OCI-LY3 (cell line): ENCODE measurements at regions not wholly inside any gene's neighbourhood (a gene's known extent, or its start where the extent isn't known, plus 50 kb on each side); places are given as distances from the start of the nearest gene placed in this dataset.

Experiments
- H2AFZ ChIP-seq: fragments of 200-600, 300-600 bp; shearing (Covaris generic); 2 replicates; pipeline ENCODE4 v1.6.0; 2014; ENCODE audit warnings: antibody characterized with exemption, low read depth, low read length
- H3K27ac ChIP-seq: fragments of 200-600, 300-600 bp; sonication (generic); 2 replicates; pipeline ENCODE4 v1.5.1; 2014; ENCODE audit warnings: mild to moderate bottlenecking, low read length, moderate library complexity, mixed read lengths
- H3K27me3 ChIP-seq: fragments of 200-600, 300-600 bp; sonication (generic); 2 replicates; pipeline ENCODE4 v1.6.1; 2014; ENCODE audit warnings: low read depth, low read length, mixed read lengths
- H3K36me3 ChIP-seq: fragments of 200-600, 300-600 bp; sonication (generic); replicated peaks from 2 replicates; pipeline ENCODE3; 2014; ENCODE audit warnings: low read depth, low read length, mixed read lengths
- H3K4me1 ChIP-seq: fragments of 300-600, 200-600 bp; sonication (generic); 2 replicates; pipeline ENCODE4 v1.6.1; 2014; ENCODE audit warnings: low read length, mixed read lengths
- H3K4me2 ChIP-seq: fragments of 200-600, 300-600 bp; sonication (generic); 2 replicates; pipeline ENCODE4 v1.6.1; 2014; ENCODE audit warnings: low read length, mixed read lengths
- H3K4me3 ChIP-seq: fragments of 300-600, 200-600 bp; sonication (generic); 2 replicates; pipeline ENCODE4 v1.5.1; 2014; ENCODE audit warnings: antibody characterized with exemption, mild to moderate bottlenecking, low read length, moderate library complexity
- H3K79me2 ChIP-seq: fragments of 300-600, 200-600 bp; shearing (Covaris generic); 2 replicates; pipeline ENCODE4 v1.6.1; 2014; ENCODE audit warnings: mild to moderate bottlenecking, low read length, mixed read lengths
- H3K9ac ChIP-seq: fragments of 300-600, 200-600 bp; shearing (Covaris generic); 2 replicates; pipeline ENCODE4 v1.6.0; 2014; ENCODE audit warnings: mild to moderate bottlenecking, low read length, moderate library complexity
- H3K9me3 ChIP-seq: fragments of 200-600, 300-600 bp; shearing (Covaris generic); 2 replicates; pipeline ENCODE4 v1.6.1; 2014; ENCODE audit warnings: low read length, mixed read lengths; ENCODE audit not compliant: insufficient read depth
- H4K20me1 ChIP-seq: fragments of 200-600, 300-600 bp; sonication (generic); 2 replicates; pipeline ENCODE4 v1.6.1; 2016; ENCODE audit warnings: low read length, mixed read lengths; ENCODE audit not compliant: insufficient read depth
- CTCF ChIP-seq: fragments of 200-600, 300-600 bp; sonication (generic); IDR thresholded peaks from 2 replicates; pipeline ENCODE4 v1.5.1; 2014; ENCODE audit warnings: antibody characterized with exemption, low read length, low read depth
- EZH2phosphoT487 ChIP-seq: fragments of 200-600 bp; shearing (Covaris generic); IDR thresholded peaks from 2 replicates; pipeline ENCODE4 v1.6.1; 2018; ENCODE audit warnings: antibody characterized with exemption, mixed run types, low read depth

- H3K9me3 ChIP-seq: no peaks in the 10 kb centered on the region
- H3K27ac ChIP-seq: no peak overlapping the region
- no peaks in the 10 kb centered on the region for H4K20me1 ChIP-seq
- no peak for TF ChIP-seq EZH2phosphoT487
- no peak for TF ChIP-seq CTCF
- no peaks in the 10 kb centered on the region for H3K27me3 ChIP-seq
- H3K4me2 ChIP-seq: no peak overlapping the region
- no peak overlapping the region for H3K9ac ChIP-seq
- no peaks in the 10 kb centered on the region for H3K4me1 ChIP-seq
- no peaks in the 10 kb centered on the region for H3K79me2 ChIP-seq
- no peak overlapping the region for H2AFZ ChIP-seq
- H3K36me3 ChIP-seq: no peaks in the 10 kb centered on the region
- no peak overlapping the region for H3K4me3 ChIP-seq
Observed at GRCh38 chr1:103265551-103265950, 157.2 kb upstream of the COL11A1 start.

GRCh38 chr1:103259982-103260381 is 151.7 kb upstream of the COL11A1 start:
- Histone ChIP-seq H3K9me3 (no peaks in the 10 kb centered on the region), H3K27me3 (no peaks in the 10 kb centered on the region), H2AFZ (no peak overlapping the region), H3K36me3 (no peaks in the 10 kb centered on the region), H3K27ac (no peak overlapping the region), H3K9ac (no peak overlapping the region), H4K20me1 (no peaks in the 10 kb centered on the region), H3K4me2 (no peak overlapping the region), H3K4me3 (no peak overlapping the region), H3K79me2 (no peaks in the 10 kb centered on the region), H3K4me1 (no peaks in the 10 kb centered on the region)
- no peak for TF ChIP-seq EZH2phosphoT487

- no peaks in the 10 kb centered on the region for H3K9me3 ChIP-seq
- H3K9ac ChIP-seq: no peak overlapping the region
- no peaks in the 10 kb centered on the region for H3K36me3 ChIP-seq
- TF ChIP-seq CTCF (no peak), EZH2phosphoT487 (no peak)
- H3K4me3 ChIP-seq: no peak overlapping the region
- H3K27me3 ChIP-seq: no peaks in the 10 kb centered on the region
- H3K4me1 ChIP-seq: no peaks in the 10 kb centered on the region
- H3K79me2 ChIP-seq: no peaks in the 10 kb centered on the region
- H2AFZ ChIP-seq: no peak overlapping the region
- H4K20me1 ChIP-seq: no peaks in the 10 kb centered on the region
- H3K27ac ChIP-seq: no peak overlapping the region
- no peak overlapping the region for H3K4me2 ChIP-seq
Observed at GRCh38 chr1:103256490-103256889, 148.2 kb upstream of the COL11A1 start.

GRCh38 chr1:103254691-103255090 is 146.4 kb upstream of the COL11A1 start:
- Histone ChIP-seq H3K4me1 (no peaks in the 10 kb centered on the region), H4K20me1 (no peaks in the 10 kb centered on the region), H2AFZ (no peak overlapping the region), H3K9ac (no peak overlapping the region), H3K4me3 (no peak overlapping the region), H3K79me2 (no peaks in the 10 kb centered on the region), H3K36me3 (no peaks in the 10 kb centered on the region), H3K27me3 (no peaks in the 10 kb centered on the region), H3K27ac (no peak overlapping the region), H3K9me3 (no peaks in the 10 kb centered on the region), H3K4me2 (no peak overlapping the region)
- TF ChIP-seq EZH2phosphoT487: no peak
- no peak for TF ChIP-seq CTCF

GRCh38 chr1:103250441-103250861 is 142.1 kb upstream of the COL11A1 start:
- H3K36me3 ChIP-seq: no peaks in the 10 kb centered on the region
- TF ChIP-seq EZH2phosphoT487: no peak
- no peak for TF ChIP-seq CTCF
- H3K79me2 ChIP-seq: no peaks in the 10 kb centered on the region
- no peak overlapping the region for H3K27ac ChIP-seq
- no peaks in the 10 kb centered on the region for H4K20me1 ChIP-seq
- no peak overlapping the region for H3K9ac ChIP-seq
- no peak overlapping the region for H2AFZ ChIP-seq
- H3K4me1 ChIP-seq: no peaks in the 10 kb centered on the region
- H3K27me3 ChIP-seq: no peaks in the 10 kb centered on the region
- no peaks in the 10 kb centered on the region for H3K9me3 ChIP-seq
- H3K4me3 ChIP-seq: no peak overlapping the region
- no peak overlapping the region for H3K4me2 ChIP-seq
